MM.1S (cell line): ENCODE measurements at regions not wholly inside any gene's neighbourhood (a gene's known extent, or its start where the extent isn't known, plus 50 kb on each side); places are given as distances from the start of the nearest gene placed in this dataset.

Source experiments
- CTCF ChIP-seq: fragments of 300-600 bp; sonication (generic); IDR thresholded peaks from 2 replicates; pipeline ENCODE4 v1.5.1; 2016; ENCODE audit warnings: antibody characterized with exemption, low read length, mixed read lengths
- EZH2 ChIP-seq: fragments of 300-600 bp; sonication (generic); optimal IDR thresholded peaks from 2 replicates; pipeline ENCODE3; 2017; ENCODE audit warnings: low read depth, mild to moderate bottlenecking, antibody characterized with exemption, low read length, mixed read lengths

- TF ChIP-seq CTCF (peak; percentile 19), EZH2 (no peak)
Observed at GRCh38 chr6:26196846-26197635, 109.8 kb downstream of the HFE start.
